NCI-H69 (cell line): ENCODE measurements at regions not wholly inside any gene's neighbourhood (a gene's known extent, or its start where the extent isn't known, plus 50 kb on each side); places are given as distances from the start of the nearest gene placed in this dataset.
A peak's percentile ranks its signal among the peaks of the same experiment; 100 is the strongest.
"Not testable (repeated sequence)": the region's sequence is repeated elsewhere in the genome, so short reads cannot be mapped to it uniquely, and the experiment has no call there.

ENCODE experiments used
- DNase-seq: peaks from one replicate; lab custom pipeline; 2025; lab: John Stamatoyannopoulos, UW

DNA sequence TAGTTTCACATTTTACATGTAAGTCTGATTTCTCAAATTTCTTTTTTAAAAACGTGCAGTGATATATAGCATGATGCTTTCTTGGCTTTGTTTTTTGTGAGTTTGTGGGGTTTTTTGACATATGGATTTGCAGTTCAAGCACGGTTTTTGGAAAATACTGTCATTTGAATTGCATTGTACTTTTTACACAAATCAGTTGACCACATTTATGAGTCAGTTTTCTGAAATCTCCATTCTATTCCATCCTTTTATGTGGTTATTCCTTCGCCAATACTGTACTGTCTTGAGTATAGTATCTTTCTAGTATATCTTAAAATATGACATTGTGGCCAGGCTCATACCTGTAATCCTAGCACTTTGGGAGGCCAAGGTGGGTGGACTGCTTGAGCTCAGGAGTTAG lies 890.0 kb upstream of the CITED2 start:
- DNase-seq = no peak

DNA sequence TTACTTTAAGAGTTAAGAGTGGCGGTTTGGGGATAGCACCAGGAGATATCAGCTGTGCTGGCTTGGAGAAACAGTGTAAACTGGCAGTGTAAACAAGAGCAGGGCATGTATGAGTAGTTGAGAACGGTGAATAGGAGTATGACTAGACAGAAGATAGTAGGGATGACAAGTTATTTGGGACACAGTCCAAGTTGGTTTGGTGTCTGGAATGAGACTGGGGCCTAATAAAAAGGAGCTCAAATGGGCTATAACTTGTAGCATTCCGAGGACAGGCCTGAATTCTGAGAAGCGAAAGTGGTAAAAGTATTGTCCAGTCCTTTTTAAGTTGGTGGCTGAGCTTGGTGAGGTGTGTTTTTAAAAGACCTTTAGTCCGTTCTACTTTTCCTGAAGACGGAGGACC lies 883.9 kb upstream of the CITED2 start:
- DNase-seq = not testable (repeated sequence)

DNA sequence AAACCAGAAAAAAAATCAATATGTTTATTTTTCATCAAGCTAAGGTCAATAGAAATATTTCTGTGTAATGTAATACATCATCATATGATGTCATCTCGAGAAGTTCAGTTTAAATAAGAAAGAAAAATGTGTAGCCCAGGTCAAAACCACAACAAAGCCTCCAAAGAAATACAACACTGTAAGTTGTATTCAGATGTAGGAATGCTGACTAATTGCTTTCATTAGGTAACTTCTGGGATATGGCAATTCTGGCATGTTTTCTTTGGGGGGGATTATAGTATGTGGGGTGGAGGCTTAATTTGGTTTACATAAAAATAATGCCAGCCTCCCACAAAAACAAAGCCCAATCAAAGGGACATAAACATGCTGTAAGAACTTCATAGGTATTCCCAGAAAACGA lies 881.8 kb upstream of the CITED2 start:
- no peak for DNase-seq

DNA sequence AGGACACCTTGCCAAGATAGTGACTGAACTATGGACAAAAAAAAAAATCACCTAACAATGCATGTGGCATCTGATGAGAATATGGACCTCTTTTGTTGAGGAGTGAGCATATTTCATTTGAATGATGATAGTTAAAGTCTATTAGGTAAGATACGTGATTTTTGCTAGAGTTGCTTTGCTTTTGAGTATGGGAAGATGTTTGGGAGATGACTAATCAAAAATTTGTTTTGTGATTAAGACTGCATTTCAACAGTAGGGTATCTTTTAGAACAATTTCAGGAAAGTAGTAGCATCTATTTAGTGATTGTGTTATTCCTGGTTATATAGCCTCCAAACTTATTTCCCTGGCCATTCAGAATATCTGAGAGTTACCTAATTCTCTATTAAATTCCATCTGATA lies 878.6 kb upstream of the CITED2 start:
- no peak for DNase-seq

DNA sequence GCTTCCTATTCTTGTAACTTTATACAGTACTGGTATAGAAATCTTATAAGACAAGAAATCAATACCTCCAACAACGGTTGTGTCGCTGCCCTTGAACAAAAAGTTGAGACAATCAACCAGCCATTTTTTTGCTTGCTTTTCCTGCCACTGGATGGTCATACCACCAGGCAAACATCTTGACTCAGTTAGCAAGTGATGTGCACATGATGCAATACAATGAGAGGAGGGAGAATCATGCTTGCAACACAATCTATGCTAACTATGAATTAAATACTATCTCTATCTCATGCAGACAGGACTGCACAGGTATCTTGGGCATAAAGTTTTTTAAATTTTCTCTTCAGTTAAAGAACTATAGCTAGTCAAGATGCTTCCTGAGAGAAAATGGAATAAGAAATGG lies 877.7 kb upstream of the CITED2 start:
- DNase-seq = no peak

DNA sequence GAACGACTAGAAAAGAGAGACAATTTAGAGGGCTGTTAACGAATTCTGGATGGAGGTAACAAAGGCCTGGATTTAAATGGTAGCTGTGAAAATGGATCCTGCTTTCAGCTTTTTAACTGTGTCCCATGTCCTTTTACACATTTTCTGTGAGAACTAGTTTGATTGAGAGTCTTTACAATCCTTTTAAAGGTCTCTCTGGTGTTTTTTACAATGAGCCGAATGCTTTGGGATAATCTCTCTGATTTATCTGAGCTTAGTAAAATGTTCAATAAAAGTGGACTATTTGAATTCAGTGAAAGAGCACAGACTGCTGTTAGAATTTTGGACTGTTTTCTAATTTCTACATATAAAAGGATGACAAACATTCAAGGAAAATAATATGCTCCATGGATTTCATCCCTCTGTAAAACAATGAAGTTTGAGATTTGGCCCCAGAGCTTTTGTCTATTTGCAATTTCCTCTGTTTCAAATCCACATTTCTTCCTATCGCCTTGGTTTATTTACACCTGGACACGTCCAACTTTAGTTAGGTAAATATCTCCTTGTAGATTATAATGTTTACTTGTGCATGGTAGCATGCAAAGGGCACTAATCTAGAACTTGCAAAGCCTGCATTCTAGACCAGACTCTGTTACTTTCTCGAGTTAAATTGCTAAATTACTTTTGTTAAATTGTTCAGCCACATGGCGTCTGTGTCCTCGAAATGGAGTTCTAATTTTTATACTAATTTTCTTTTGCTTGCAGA lies 871.0 kb upstream of the CITED2 start:
- DNase-seq = no peak

DNA sequence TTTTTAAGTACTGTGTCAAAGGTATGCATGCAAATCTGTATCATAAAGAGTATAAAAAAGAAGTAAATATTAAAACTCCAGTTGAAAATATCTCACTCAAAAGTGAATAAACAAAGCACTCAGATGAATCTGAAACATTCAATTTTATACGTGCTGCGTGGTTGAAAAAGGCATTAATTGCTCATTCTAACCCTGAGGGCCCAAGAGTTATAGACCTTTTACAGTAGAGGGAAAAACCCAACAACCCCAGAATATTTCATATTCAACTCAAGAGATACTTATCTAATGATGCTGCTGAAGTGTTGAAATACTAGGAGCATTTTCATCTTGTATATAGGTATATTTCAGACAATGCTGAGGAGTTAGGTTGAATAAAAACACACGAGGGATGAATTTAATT lies 862.8 kb upstream of the CITED2 start:
- no peak for DNase-seq

DNA sequence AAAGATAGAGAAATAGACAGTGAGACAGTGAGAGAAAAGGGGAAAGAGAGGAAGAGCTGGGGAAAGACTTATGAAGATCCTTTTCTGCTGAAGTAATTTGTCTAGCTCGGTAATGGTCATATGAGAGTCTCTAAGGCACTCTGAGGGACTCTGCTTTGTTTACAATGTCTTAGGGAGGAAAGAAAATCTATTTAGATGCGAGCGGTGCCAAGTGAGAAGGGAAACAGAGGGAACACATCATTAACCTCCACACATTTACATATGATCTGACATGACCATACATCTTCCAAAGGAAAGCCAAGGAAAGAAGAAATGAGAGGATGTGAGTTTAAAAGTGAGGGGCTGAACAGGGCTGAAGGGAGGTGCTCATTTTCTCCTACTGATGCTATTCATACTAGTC lies 862.3 kb upstream of the CITED2 start:
- no peak for DNase-seq

DNA sequence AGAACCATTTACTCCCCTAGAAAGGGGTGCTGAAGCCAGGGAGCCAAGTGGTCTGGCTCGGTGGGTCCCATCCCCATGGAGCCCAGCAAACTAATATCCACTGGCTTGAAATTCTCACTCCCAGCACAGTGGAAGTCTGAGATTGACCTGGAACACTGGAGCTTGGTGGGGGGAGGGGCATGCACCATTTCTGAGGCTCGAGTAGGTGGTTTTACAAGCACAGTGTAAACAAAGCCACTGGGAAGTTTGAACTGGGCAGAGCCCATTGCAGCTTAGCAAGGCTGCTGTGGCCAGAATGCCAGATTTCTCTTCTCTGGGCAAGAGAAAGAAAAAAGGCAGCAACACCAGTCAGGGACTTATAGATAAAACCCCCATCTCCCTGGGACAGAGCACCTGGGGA lies 855.8 kb upstream of the CITED2 start:
- no peak for DNase-seq

DNA sequence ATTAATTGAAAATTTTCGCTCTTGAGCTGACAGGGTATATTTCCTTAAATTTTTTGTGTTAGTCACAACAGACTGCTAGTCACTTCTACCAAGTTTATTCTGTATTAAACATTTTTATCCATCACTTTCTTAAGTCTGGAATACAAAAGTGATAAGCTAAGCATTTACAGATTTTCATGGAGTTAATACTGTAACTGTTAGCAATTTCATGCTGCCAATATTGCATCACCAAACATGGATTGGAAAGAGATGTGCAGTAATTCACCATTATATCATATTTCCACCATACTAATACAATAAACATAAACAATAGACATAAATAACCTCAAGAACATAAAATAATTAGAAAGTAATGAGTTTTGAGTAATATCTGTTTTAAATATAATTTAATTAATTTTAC lies 854.0 kb upstream of the CITED2 start:
- DNase-seq = no peak

DNA sequence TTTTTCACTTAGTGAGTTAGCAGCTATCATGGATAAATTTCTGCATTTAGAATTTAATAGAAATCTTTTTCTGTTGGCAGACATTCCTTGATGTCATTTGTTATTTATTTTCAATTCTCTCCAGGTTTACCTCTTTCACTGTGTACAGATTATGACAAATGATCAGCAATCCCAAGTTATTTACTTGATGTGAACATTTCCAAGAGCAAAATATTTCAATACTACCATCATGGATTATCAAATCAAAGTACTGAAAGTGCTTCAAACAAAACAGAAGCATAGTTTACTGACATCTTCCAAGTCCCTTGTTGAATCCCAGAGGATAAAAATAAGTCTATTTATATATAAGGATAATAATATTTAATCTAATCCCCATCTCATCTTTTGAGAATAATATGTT lies 852.2 kb upstream of the CITED2 start:
- DNase-seq = no peak

DNA sequence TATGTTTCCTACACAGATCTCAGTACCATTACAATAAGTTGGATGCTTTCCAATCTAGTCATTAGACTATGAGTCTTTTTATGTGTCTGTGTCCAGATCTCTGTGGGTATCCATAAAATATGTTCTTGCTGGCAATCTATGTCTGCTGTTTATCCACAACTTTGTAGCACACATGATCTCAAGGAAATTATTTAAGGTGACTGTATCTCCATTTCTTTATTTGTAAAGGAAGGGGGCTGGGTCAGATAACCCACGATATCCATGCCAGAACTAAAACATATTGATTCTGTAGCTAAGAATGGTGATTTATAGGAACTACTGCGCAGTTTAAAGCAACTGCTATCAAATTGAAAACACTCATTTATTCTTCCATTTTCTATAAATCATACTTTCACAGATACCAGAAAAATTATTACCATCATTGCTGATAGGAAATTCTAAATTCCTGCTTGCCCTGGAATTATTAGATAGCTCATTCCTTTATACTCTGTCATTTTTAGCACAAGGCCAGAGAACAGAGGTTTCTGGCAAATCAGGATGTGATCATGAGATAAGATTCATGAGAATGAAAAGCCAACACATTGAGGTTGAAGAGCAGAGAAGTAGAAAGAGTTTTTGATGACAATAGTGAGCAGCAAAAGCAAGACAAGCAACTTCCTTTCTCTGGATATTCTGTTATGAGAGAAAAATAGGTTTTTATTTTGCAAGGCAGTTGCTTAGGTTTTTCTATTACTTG lies 851.4 kb upstream of the CITED2 start:
- DNase-seq = peak; percentile 72

DNA sequence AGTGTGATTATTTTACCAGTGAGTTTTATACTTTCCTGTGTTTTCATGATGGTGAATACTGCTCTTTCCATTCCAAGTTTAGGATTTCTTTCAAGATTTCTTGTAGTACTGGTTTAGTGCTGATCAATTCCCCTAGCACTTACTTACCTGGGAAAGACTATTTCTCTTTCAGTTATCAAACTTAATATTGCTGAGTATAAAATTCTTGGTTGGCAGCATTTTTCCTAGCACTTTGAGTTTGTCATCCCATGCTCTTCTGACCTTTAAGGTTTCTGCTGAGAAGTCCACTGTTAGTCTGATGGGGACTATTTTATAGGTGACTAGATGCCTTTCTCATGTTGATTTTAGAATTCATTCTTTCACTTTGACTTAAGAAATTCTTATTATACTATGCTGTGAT lies 842.8 kb upstream of the CITED2 start:
- DNase-seq = no peak

DNA sequence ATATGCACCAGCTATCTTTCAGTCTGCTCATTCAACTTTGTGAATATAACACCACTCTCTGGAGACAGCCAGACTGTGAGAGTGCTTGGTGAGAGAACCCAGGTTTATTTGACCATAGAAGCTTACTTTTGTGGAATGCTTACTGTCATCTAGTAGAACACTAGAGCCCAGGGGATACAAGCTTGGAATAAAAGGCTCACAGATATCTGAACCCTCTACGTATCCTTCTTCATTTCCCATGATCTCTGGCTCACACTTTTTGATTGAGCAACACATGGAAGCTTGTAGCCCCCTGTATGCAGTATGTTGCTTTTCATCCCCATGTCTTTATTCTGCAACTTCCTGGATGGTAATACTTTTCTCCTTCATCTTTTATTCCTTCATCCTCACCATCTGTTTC lies 835.3 kb upstream of the CITED2 start:
- DNase-seq = peak; percentile 78

DNA sequence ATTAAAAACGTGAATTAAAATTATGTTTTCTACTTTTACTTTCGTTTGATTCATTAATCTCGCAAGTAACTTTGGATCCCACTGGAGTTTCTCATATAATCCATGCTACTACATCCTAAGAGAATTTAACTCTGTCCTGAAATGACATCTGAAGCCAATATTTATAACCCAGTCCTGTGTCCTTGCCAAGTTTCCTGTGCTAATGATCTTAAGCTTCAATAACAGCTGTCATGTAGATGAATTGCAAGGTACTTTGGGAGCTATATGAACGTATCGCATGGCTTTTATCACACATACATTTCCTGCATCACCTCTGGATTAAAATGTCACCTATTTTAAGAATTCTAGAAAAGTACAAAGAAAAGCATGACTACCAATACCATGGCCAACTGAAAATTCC lies 833.8 kb upstream of the CITED2 start:
- DNase-seq = peak; percentile 90

DNA sequence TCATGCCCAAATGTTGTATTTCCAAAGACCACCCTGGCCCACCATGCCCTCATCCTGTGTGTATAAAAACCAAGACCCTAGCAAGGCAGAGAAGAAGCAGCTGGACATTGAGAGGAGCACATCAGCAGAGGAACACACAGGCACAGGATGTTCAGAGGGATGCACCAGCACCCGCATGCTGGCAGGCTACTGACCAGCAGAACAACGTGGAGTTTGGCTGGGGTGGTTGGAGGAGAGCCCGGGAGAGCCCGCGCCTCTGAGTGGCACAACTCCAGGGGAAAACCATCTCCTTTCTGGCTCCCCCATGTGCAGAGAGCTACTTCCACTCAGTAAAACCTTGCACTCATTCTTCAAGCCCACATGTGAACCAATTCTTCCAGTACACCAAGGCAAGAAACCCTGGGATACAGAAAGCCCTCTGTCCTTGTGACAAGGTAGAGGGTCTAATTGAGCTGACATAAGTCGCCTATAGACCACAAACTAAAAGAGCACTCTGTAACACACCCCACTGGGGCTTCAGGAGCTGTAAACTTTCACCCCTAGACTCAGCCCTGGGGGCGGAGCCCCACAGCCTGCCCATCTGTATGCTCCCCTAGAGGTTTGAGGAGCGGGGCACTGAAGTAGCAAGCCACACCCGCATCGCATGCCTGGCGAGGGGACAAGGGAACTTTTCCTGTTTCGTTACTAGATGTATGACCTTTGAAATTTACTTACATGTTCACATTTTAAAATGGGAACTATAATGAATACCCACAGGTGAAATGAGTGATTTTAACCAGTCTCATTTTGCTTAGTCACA lies 831.5 kb upstream of the CITED2 start:
- no peak for DNase-seq

DNA sequence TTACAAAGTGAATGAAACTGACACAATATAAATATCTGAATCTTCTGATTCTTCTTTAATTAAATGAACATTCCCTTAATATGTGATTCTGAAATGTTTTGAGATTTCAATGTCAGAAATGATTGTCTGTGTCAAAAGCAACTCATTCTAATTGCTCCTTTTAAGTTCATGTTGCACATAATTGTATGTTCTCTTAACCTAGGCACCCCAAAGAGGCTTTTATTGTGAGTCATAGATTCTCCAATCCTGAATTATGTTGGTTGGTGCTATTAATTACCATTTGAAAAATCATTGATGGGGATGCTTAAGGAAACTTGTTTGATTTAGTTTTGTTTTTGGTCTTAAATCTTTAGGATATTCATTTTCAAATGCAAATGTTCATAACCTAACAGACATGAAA lies 829.7 kb upstream of the CITED2 start:
- DNase-seq = peak; percentile 14

DNA sequence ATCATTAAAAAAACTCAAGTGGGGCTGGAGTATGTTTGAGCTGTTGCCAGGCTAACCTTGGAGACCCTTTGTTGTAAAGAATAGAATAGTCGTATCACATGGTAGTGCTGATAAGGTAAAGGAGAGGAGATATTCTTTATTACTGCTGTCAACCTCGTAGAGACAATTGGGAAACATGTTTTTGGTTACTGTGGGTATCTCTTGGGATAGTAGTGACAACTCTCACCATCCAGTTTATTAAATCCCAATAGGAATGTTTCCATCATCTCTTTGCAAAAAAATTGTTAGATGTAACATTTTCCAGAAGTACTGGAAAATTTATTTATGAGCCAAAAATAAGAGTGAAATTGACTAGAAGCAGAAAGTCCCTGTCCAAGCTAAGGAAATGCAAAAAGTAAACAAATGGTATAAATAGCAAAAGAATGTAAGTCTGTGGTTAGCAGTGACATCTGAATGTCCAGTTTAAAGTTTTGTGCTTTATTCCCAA lies 829.3 kb upstream of the CITED2 start:
- no peak for DNase-seq

DNA sequence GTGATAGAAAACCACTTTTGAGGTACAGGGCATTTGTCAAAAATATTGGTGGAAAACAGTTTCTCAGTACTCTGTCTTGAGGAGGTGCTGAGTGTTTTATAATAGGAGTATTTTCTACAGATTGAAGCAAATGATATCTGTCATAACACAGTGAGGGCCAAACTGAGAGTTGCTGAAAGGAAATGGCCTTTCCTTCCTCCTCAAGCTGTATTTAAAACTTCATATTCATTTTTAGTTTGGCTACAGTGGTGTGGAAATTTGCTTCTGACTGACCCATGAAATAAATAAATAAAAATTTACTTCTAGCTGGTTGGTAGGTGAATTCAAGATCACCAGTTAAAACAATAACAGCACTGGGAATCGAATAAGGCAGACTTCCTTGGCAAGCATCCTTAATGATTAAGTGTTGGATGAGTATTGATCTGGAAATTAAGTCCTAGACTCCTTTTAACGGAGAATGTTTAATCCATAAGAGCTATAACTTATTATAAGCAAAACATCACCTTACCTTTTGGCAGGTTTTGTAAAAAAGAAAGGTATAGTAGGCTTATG lies 828.6 kb upstream of the CITED2 start:
- DNase-seq = no peak

DNA sequence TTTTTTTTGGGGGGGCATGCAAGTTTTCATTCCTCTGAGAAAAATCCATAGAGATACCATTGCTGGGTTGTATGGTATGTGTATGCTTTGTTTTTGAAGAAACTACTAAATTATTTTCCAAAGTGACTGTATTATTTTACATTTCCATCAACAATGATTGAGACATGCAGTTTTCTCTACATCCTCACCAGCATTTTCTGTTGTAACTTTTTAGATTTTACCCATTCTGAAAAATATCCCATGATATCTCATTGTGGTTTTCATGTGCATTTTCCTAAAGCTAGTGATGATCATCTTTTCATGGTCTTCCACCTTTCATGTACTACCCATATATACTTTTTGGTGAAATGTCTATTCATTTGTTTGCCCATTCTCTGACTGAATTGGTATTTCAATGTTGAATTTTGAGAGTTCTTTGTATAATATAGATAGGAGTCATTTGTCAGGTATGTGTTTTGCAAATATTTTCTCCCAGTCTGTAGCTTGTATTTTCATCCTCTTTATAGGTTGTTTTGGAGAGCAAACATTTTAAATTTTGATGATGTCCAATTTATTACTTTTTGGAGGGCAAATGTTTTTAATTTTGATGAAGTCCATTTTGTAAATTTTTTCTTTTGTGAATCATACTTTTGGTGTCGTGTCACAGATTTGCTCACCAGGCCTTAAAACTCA lies 827.5 kb upstream of the CITED2 start:
- no peak for DNase-seq

DNA sequence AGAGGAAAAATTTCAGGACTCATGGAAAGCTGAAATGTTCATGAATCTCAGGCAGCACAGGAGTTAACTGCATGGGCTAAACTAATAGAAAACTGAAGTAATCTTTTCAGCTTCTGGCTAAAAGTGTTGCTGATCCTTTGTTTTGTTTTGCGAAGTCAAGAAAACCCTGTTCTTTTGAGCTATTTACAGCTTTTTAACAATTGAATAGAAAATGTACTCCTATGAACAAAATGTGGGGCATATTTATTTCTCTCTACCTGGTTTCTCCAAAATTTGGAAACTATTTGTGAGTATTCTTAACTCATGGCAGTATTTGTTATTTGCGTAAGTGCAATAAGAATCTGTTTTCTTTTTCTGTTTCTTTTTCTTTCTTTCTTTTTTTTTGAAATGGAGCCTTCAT lies 818.8 kb upstream of the CITED2 start:
- DNase-seq = no peak

DNA sequence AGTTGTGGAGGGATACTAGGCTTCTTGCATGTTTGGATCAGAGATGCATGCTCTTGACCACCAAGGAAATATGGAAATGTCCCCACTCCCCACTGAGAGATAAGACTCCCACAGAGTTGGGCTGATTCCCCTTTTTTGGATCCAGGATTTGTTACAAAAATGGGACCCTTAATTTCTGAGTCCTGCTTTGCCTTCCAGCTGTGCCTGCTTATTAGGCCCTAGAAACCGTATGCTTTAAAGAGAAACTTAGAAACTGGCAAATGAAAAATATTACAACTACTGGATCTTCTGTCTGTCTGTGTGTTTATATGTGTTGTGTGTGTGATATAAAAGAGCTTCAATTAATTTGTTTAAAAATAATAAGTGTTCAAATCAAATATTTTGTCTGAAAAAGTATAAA lies 817.6 kb upstream of the CITED2 start:
- DNase-seq = no peak
